GM12878 (cell line): ENCODE measurements at regions not wholly inside any gene's neighbourhood (a gene's known extent, or its start where the extent isn't known, plus 50 kb on each side); places are given as distances from the start of the nearest gene placed in this dataset.

Experiments
- ATAC-seq: fragments of 200-7000 bp; cut with Tn5 transposase; 3 replicates; pipeline ENCODE4 v1.9.1; 2020; ENCODE audit warnings: mild to moderate bottlenecking, moderate library complexity
- BruUV-seq: library from RNA; stranded (reverse); fragments of 400-500 nt; replicated peaks from 2 replicates; lab custom pipeline; 2021; lab: Mats Ljungman, UMichigan
- CTCF ChIA-PET: fragments of 300-600 bp; sonication (Branson Sonifier 250); formaldehyde crosslinking; extraction: SDS; loops from one replicate; lab custom pipeline; 2021; ENCODE audit warnings: inconsistent platforms; lab: Yijun Ruan, JAX
- POLR2A ChIA-PET: fragments of 350-600 bp; formaldehyde crosslinking; extraction: SDS; loops from one replicate; lab custom pipeline; 2021; ENCODE audit warnings: inconsistent platforms; lab: Charles Lee
- RAD21 ChIA-PET: fragments of 300-600 bp; sonication (Branson Sonifier 250); formaldehyde crosslinking; loops from one replicate; lab custom pipeline; 2023; ENCODE audit warnings: antibody characterized with exemption; ENCODE audit not compliant: unreplicated experiment; lab: Charles Lee
- SMC1A ChIA-PET: fragments of 300-600 bp; sonication (Branson Sonifier 250); formaldehyde crosslinking; loops from one replicate; lab custom pipeline; 2023; ENCODE audit not compliant: unreplicated experiment, uncharacterized antibody; lab: Charles Lee
- DNase-seq: peaks from one replicate; pipeline ENCODE4 v3.0.0-alpha.2; 2011; ENCODE audit warnings: low read depth, low spot score
- FAIRE-seq: peaks from 3 replicates; lab custom pipeline; 2011; peaks lifted over from hg19 to GRCh38; lab: Jason Lieb, UNC
- H2AFZ ChIP-seq: 2 replicates; pipeline ENCODE4 v1.6.0; 2011; ENCODE audit warnings: low read depth, low read length, control low read depth; ENCODE audit not compliant: control insufficient read depth
- H3K27ac ChIP-seq: 2 replicates; pipeline ENCODE4 v1.5.1; 2011; ENCODE audit warnings: control low read depth; ENCODE audit not compliant: control insufficient read depth, insufficient read depth
- H3K27me3 ChIP-seq, 2 experiments: replicated peaks in 1 of 2; 2 replicates each; pipeline versions ENCODE4 v1.6.0 to v1.6.1; 2011; ENCODE audit warnings: low read length in 1 of 2; ENCODE audit not compliant: control insufficient read depth in 2 of 2, insufficient read depth in 2 of 2
- H3K36me3 ChIP-seq, 2 experiments: 2 replicates each; pipeline ENCODE4 v1.5.1; 2011; ENCODE audit warnings: low read length in 1 of 2; ENCODE audit not compliant: control insufficient read depth in 2 of 2, insufficient read depth in 2 of 2
- H3K4me1 ChIP-seq: 2 replicates; pipeline ENCODE4 v1.6.1; 2011; ENCODE audit warnings: mild to moderate bottlenecking, low read length, moderate library complexity, mixed read lengths; ENCODE audit not compliant: control insufficient read depth, insufficient read depth
- H3K4me2 ChIP-seq: 2 replicates; pipeline ENCODE4 v1.6.0; 2011; ENCODE audit warnings: control low read depth; ENCODE audit not compliant: control insufficient read depth, insufficient read depth
- H3K4me3 ChIP-seq: fragments of 200-600 bp; sonication (generic); 2 replicates; pipeline ENCODE4 v1.5.1; 2016
- H3K79me2 ChIP-seq: 2 replicates; pipeline ENCODE4 v1.6.0; 2011; ENCODE audit warnings: low read length; ENCODE audit not compliant: control insufficient read depth, insufficient read depth
- H3K9ac ChIP-seq: 2 replicates; pipeline ENCODE4 v1.8.0; 2011; ENCODE audit warnings: low read length, control low read depth, mixed read lengths; ENCODE audit not compliant: control insufficient read depth, insufficient read depth
- H3K9me3 ChIP-seq: replicated peaks from 3 replicates; pipeline ENCODE4 v1.5.1; 2011; ENCODE audit warnings: mild to moderate bottlenecking, low read length; ENCODE audit not compliant: control insufficient read depth, insufficient read depth
- H4K20me1 ChIP-seq: 2 replicates; pipeline ENCODE4 v1.6.0; 2011; ENCODE audit not compliant: control insufficient read depth, insufficient read depth
- EGR1 ChIP-seq, 2 experiments: IDR thresholded peaks; 1 replicate in 1 of 2; 2 replicates in 1 of 2; pipeline ENCODE4 v1.6.1; 2011 to 2012; ENCODE audit warnings: low read depth in 2 of 2, low read length in 2 of 2, borderline replicate concordance in 1 of 2, mild to moderate bottlenecking in 1 of 2, moderate library complexity in 1 of 2
- ZBTB11 ChIP-seq: fragments of 450-650 bp; formaldehyde crosslinking; IDR thresholded peaks from 2 replicates; pipeline ENCODE4 v1.5.0; 2022; ENCODE audit warnings: mild to moderate bottlenecking, missing genetic modification characterization
- ZSCAN29 ChIP-seq: fragments of 450-650 bp; IDR thresholded peaks from 2 replicates; pipeline ENCODE4 v1.6.1; 2017; ENCODE audit warnings: mild to moderate bottlenecking, moderate library complexity
- ZZZ3 ChIP-seq: IDR thresholded peaks from 2 replicates; pipeline ENCODE4 v1.6.1; 2011; ENCODE audit warnings: low read depth; ENCODE audit not compliant: control insufficient read depth, insufficient read length
- WGBS: methylation state at CpG from one replicate; pipeline ENCODE4 v1.1.6; 2016; ENCODE audit warnings: low lambda C conversion rate; ENCODE audit not compliant: insufficient replicate concordance, insufficient coverage; ENCODE audit errors: missing lambda C conversion rate; 5-methylcytosine and 5-hydroxymethylcytosine counted together
- in situ Hi-C: fragments of 300-500 bp; cut with MboI; formaldehyde crosslinking; loops from 9 replicates; pipeline ENCODE4 v1.14.3; 2018; ENCODE audit warnings: mixed read lengths
- intact Hi-C: fragments of 100-400 bp; cut with micrococcal nuclease; formaldehyde crosslinking; loops from one replicate; pipeline ENCODE4 v1.14.2; 2022; ENCODE audit not compliant: unreplicated experiment

GRCh38 chr12:60644076-60644475, 1048.2 kb downstream of the SLC16A7 start (continued):
- no peak for TF ChIP-seq ZBTB11 (CRISPR knock-in tag)

GRCh38 chr12:60666895-60667294, 1071.1 kb downstream of the SLC16A7 start:
- SMC1A ChIA-PET: no interaction called here

More at GRCh38 chr12:60666895-60667294, 1071.1 kb downstream of the SLC16A7 start:
- Histone ChIP-seq H3K9ac (no peak overlapping the region), H3K4me2 (no peak overlapping the region), H3K9me3 (no peaks in the 10 kb centered on the region), H2AFZ (no peak overlapping the region), H3K36me3 (no peaks in the 10 kb centered on the region), H3K79me2 (no peaks in the 10 kb centered on the region), H3K4me1 (no peaks in the 10 kb centered on the region), H3K27me3 (no peaks in the 10 kb centered on the region), H3K4me3 (no peak overlapping the region), H3K27ac (no peak overlapping the region), H4K20me1 (no peaks in the 10 kb centered on the region)
- ATAC-seq (no peak), FAIRE-seq (no peak), DNase-seq (no peak)
- in situ Hi-C loops: no loop called here
- POLR2A ChIA-PET: no interaction called here
- RAD21 ChIA-PET: no interaction called here
- TF ChIP-seq ZSCAN29 (no peak), ZZZ3 (no peak), EGR1 (IDR thresholded peaks at IDR 0.05; ENCODE audit: borderline replicate concordance in 1 of 2, low read depth in 2 of 2, low read length in 2 of 2) (no peak)
- intact Hi-C loops: no loop called here
- no TSS peak for BruUV-seq
- CTCF ChIA-PET: no interaction called here
- WGBS: 16% methylated on average over 5 of the region's 5 CpGs
